ENCODE measurements at regions not wholly inside any gene's neighbourhood (a gene's known extent, or its start where the extent isn't known, plus 50 kb on each side); places are given as distances from the start of the nearest gene placed in this dataset.

DNA sequence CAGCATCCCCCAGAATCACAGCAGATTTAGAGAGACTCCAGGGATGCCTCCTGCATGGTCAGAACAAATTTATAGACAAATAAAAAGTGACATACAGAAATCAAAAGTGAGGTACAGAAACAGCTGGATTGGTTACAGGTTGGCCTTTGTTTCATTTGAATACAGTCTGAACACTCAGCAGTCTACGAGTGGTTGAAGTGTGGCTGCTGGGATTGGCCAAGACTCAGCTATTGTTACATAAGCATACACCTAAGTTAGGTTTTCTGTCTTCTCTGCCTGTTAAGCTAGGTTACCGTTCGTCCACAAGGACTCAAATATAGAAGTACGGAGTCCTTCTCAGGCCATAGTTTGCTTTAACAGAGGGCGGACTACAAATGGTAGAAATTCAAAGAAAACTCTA is 262.4 kb upstream of the SLC14A2 start:
- DNase-seq = no peak

DNA sequence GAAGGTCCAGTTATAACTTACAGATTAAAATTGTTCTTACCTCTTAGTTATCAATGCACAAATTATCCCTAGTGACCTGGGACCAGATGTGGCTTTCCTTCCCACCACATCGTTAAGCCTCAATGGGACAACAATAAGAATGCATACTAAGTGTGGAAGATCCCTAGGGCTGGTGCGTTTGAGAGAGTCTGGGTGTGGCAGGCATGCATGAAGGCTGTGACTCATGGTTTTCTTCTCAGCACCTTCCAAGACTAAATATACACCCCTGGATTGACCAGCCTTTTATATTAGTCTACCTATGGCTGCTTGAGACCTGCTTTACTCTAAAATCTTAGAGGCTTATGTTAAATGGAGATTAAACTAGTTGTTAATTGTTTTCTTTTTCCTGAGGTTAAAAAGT is 261.7 kb upstream of the SLC14A2 start:
- no peak for DNase-seq

DNA sequence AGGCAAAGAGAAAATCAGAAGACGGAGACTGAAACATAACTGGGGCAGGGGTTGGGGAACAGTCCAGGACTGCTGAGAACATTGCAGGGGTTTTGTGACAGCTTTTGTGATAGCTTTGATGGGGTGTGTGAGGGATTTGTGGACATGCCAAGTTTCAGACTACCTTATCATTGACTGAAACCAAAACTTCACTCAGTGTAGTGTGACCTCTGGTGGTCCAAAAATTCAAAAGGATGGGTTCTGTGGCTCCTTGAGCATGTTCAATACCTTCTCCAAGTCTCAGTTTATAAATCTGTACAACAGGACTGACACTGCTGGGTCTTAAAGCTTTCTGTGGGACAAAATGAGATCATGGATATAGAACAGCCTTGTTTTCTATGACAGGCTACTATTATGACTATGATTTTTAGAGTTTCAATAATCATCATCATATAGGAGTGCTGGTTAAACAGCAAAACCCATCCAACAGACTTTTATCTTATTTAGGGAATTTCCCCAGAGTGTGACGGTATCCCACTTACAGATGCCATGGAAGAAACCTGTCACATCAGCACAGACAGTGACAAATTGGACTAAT is 259.2 kb upstream of the SLC14A2 start:
- DNase-seq = no peak

DNA sequence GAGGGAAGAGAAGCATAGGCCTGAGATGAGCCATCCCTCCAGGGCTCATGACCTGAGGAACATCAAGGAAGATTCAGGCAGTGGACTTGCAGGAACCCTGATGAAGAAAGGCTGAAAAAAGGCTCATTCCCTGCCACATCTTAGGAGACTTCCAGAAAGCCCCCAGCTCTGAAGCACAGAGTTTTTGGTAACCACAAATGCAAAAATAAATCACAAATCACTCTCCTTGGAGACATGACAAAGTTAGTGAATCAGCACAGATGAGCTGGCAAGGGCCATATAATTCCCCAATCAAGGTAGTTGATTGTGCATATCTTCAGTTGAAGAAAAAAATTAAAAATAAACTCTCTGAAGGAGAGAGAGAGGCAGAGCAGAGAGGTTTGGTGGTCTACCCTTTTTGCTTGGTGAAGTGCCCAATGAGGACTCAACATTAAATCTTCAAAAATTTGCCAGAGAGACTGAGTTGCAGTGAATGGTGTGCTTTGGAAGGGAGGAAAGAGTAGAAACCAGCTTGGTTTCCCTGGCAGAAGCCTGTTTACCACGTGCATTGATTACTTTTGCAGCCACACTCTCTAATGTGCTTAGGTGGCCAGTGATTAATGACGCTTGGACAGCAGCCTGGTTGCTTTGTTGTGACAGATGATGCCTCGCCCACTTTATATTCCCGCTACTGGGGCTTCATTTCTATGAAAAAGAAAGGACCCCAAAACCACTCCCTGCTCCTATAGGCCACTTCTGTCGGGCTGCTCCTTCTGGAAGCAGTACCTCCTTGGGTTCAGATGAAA is 257.4 kb upstream of the SLC14A2 start:
- no peak for DNase-seq

DNA sequence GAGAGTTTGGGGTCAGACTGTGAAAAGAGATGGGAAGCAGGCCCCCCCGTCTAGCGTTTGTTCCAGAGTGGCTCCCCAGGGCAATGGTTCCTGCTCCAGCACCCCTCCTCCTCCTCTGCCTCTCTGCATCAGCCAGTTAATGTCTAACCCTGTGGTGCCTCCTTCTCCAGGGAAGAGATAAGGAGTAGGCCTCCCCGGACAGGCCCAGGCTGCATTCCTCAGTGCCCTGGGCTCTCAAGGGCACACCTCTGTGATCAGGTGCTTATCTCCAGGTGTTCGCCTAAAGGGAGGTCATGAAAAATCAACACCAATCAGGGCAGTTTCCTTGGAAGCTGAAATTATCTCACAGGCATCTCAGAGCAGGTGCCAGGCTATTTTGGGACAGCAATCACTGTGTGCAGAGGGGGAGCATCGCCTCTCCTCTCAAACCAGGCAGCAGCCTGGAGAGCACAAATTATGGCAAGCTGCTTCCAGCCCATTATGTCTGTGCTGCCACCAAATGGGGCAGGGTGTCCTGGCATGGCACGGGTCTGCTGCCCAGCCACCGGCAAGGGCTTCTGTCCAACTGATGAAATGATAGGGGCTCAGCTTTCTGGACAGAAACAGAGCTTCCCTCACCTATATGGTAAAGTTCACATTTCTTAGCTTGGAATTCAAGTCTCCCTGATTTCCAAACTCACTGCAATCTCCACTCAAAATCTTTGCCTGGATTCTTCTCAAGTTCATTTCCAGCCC is 255.8 kb upstream of the SLC14A2 start:
- no peak for DNase-seq

DNA sequence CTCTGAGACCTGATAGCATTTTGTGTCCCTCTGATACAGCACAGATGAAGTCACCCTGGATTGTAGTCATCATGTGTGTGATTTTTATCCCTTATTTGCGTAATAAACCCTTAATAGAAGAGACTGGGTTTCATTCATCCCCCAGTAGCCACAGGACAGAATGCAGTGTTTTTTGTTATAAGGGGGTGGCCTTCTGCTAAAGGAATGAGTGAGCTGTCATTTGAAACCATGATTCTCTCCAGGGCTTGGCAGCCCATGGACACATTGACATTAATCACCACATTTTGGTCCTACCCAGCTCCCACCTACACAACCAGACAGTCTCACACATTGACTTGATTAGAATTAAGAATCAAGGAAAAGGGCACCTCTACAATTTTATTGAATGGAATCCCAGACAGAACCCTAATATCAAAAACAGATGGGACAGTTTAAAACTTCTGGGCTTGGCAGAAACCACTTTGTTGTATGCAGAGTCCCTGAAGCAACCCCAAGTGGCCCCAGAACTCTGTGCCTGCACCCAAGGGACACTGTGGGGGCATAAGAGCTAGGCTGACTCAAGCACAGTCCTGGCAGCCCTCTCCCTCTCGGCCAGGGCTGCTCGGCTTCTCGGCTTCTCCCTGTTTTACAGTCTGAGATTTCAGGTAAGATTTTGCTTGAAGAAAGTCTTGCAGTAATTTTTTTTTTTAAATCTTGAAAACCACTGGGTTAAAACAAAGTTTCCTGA is 254.0 kb upstream of the SLC14A2 start:
- no peak for DNase-seq

DNA sequence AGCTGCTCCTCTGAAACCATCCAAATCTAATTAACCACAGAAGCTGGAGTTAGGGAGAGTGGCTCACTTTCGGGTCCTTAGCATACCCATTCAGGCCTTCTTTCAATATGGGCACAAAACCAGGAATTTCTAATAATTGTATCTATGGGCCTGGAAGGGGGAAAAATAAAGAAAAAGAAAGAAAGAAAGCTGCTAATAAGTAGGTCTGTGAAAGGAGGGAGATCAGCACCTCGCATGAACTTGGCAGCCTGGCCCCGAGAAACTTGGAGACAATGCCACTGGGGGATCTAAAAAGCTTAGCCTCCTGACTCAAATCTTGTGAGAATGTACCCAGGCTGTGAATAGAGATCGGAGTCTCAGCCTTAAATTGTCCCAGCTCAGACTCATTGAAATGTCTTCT is 252.1 kb upstream of the SLC14A2 start:
- DNase-seq = no peak

DNA sequence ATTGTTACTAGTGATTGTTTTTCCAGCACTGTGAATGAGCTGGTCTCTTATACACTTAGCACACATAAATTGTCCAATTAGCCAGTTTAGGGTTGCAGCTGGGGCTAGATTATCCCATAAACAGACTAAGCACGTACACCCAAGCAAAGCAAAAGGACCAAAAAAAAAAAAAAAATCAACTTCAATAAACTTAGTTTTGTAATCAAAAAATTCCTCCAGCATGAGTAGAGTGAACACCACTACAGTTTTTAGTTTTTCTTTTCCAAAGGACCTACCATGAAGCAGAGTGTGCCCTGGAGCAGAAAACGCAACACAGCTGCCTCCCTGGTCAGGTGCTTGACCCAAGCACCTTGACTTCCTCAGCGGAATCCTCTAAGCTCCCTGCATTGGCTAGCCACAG is 249.4 kb upstream of the SLC14A2 start:
- DNase-seq = no peak

DNA sequence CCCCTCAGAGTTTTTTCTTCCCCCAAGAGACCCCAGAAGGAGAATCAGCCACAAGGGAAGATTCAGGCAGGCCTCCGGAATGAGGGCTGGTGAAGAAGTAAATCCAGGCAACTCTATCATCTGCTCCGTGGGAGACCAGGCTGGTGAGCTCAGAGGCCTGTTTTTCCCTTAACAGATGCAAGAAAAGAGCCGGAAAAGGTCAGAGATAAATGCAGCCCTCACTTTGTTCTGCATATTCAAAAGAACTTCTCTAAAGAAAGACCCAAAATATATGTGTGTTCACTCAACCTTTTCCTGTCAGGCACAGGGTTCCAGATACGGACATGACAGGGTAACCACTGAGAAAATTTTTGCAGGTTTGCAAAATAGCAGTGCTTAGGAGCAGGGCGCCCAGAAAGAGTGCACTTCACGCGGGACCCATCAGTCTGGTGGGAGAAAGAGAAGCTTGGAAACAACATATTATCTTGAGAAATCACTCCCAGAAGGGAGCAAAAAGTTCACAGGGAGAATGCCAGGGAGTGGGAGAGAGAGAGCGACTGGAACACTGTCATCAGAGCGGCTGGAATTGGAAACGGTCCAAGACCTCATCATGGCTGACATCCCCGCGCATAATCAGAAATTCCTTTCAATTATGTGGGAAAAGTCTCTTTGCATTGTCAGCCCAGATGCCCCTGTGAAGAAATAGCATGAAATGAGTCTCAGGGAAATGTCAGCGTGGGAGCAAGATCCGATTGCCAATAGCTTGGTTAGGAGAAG is 244.8 kb upstream of the SLC14A2 start:
- DNase-seq = no peak

DNA sequence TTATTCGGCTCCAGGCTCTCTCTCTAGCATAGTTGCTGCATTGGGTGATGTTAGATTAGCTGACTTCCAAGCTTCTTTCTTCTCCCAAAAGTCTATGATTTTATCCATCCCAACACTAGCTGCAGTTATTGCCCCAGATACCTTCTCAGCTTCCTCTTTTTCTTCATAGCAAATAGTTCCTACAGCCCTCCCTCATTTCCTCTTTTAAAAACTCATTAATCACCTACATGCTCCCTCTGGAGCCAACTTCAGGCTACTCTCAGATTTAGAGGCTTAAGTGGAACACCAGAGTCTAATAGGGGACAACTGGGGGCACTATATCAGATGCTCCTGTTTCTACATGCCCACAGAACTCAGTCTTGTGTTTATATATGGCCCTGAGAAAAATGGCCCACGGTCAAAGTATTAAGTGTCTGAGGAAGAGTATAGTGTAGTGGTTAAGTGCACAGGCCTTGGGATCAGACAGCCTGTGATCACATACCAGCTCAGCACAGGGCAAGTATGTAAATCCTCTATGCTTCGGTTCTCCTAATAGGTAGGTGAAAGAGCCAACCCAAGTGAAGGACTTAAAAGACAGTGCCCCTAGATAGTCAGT is 241.9 kb upstream of the SLC14A2 start:
- DNase-seq = no peak

DNA sequence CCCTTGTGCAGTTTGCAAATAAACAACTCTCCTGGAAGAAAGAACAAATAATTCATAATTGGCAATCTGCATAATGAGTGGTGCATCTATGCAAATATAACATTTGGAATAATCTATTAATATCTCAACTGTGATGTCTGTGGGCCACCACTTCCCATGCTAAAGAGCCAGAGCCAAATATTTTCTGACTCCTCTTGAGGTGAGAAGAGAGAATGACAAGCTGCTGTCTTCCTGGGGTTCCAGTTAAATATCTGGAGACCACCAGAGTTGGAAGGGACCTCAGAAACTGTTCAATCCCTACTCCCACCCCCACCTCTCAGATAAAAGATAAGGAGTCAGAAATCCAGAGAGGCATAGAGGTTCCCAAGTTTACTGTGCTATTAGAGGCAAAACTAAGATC is 241.0 kb upstream of the SLC14A2 start:
- no peak for DNase-seq

DNA sequence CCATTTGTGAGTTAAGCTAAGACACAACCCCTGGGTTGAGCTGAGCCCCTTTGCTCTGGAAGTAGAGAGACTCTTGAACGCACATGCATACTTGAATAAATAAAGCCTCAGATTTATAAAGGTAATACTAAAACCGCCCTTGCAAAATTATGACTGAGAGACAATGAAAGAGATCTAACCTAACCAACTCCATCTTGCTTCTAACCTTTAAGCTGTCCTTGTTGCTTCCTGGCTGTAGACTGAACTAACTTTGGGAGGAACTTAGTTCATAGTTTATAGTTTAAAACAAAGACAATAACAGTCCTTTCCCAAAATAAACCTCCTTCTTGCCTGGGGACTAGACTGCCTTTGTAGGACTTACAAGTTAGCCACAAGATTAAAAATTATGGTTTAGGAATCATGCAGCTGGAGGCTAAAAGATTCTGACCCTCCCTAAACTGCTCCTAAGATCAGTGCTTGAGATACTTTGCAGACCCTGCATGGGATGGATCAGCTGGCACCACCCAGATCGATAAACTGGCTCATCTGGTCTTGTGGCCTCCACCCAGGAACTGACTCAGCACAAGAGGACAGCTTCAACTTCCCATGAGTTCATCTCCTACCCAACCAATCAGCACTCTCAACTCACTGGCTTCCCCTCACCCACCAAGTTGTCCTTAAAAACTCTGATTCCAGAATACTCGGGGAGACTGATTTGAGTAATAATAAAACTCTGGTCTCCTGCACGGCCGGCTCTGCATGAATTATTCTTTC is 240.2 kb upstream of the SLC14A2 start:
- no peak for DNase-seq

DNA sequence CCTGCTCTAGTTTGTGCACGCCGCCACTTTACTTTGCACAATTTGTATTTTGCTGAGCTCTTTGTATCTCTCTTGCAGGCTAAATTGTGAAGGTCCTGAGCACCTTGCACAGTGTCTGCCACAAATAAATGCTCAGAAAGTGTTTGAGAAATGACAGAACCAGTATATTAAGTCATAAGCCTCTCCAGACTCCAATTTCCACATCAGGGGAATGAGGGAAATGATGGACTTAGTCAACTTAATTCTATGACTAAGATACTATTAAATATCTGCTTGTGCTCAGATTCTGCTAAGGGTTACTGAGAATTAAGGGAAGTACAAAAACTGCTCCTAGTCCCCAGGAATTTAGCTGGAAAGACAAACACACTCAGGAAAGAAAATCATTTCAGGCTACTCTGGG is 239.1 kb upstream of the SLC14A2 start:
- no peak for DNase-seq

DNA sequence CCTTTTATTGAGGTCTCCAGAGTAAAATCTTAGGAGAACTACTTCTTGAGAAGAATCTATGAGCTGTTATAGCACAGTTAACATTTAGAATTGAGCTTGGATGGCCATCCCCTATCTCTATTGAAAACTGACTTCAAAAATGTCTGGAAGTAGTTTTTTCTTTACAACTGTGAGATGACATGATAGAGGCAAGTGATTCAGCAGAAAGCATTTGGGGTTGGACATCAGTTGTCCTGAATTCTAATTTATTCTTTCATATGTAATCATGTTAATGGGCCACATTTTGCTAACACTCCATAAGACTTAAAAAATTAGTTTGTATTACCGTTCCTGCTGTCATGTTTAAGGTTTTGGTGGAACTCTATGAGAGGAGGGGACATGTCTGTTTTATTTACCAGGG is 237.0 kb upstream of the SLC14A2 start:
- no peak for DNase-seq

DNA sequence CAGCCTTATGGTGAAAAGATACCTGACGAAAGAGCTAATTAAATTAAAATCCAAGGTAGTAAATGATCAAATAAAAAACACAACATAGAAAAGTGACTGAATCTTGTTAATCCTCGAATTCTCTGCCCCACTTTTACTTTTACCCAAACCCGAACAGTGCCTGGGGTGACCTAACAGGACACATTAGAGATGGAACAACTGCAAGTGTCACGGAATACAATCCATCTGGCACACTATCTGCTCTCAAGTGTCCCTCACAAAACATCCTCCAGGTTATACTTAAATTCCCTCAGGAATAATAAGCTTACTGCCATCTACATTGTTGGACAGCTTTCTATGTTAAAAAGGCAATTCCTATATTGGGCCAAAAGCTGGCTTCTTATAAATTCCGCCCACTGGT is 236.3 kb upstream of the SLC14A2 start:
- DNase-seq = no peak

DNA sequence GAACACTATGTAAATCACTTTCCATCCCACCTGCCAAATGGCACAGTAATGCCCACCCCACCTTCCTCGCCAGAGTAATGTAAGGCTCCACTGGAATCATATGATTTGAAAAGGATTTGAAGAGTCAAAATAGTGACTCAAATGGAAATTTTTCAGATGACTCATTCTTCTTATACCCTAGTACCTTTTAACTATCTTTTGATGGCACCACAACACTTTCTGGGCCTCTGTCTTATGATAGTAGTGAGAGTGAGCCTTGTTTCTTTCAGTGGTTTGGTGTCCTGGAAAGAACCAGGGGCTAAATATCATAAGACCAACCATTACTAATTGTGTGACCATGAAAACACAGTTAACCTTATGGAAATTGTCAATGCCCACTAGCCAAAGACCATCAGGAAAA is 235.4 kb upstream of the SLC14A2 start:
- DNase-seq = no peak

DNA sequence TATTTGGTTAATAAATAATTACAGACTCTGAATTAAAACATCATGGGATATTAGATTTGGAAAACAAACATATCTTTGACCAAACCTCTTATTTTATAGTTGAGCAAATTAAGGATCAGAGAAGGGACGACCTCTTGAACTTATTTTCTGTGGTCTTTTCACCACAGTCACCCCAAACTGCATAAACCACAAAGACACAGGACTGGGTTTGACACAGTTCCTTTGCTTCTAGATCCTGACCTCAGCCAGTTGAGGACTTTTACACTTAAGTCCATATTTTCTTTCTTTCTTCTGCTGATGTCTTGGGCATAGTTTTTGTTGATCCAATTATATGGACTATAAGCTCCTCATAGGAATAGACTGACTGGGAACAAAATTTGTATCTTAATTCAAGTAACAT is 234.0 kb upstream of the SLC14A2 start:
- no peak for DNase-seq

DNA sequence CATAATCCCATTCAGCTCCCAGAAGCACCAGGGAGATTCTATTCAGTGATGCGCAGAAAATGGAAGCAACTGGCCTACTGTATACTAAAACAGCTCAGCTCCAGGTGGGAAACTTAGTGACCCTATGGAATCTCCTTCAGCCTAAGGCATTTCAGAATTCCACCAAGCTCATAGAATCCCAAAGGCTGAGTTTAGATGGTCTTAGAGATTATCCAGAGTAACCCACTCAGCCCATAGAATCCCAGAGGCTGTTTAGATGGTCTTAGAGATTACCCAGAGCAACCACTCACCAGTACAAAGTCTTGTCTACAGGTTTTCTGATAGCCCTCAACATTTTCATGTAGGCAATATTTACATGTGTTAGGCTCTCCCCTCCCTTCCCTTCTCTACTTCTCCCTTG is 232.0 kb upstream of the SLC14A2 start:
- no peak for DNase-seq

DNA sequence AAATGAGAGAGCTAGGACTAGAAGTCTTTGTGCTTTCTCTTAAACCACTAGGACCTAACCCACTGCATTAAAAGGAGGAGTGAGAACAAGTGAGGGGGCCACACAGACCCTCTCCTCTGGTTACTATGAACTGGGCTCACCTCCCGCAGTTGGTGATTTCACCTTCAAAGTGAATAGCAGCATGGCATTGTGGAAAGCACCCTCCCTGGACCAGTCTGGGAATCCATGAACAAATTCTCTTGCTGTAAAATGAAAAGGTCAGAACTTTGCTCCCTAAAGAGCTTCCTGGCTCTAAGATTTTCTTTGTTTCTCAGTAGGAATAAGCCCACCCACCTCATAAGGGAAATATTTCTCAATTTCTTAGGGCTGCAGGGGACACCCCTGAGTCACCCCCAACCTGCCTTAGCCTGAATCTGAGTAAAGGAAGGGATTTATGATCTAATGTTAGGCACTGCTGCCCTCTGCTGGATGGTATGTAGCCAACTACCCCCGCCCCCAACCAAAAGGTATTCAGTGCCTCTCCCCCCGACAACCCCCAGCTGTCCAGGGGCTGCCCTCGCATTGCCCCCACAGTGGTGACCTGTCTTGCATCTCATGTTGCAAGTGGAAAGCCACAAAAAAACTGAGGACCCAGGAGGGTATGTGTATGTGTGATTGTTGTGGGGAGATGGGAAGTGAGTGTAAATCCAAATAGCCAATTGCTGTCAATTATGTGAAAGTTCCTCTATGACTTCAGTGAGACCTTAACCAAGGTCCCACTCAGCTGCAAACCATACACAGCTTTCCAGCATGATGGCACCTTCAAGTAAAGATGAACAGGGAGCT is 230.9 kb upstream of the SLC14A2 start:
- DNase-seq = peak in 1 of 2 experiments; percentile 29

DNA sequence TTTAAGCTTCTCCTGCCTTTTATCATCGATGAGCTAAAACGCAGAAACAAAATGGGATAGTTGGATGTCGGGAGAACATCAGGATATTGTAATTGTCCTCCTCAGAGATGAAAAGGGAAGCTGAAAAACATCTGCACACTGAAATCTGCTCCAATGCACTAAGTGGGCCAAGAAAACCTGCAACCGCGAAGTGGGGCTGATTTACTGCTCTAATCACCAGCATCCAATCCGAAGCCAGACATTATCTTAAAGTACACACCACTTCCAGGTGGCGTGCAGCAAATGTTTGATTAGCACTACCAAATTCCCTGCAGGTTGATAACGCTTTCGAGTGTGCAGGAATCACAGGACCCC is 230.3 kb upstream of the SLC14A2 start:
- no peak for DNase-seq
